Mesendoderm (in vitro differentiated cells): ENCODE measurements at regions not wholly inside any gene's neighbourhood (a gene's known extent, or its start where the extent isn't known, plus 50 kb on each side); places are given as distances from the start of the nearest gene placed in this dataset.

Experiments used
- DNase-seq: peaks from one replicate; pipeline ENCODE4 v3.0.0; 2013
- H2AK5ac ChIP-seq: 2 replicates; pipeline ENCODE4 v1.6.1; 2013; ENCODE audit warnings: low read length, inconsistent platforms
- H2BK120ac ChIP-seq: 2 replicates; pipeline ENCODE4 v1.6.1; 2013; ENCODE audit warnings: low read depth, mild to moderate bottlenecking, low read length, moderate library complexity, mixed read lengths
- H2BK15ac ChIP-seq: replicated peaks from 2 replicates; pipeline ENCODE4 v1.6.1; 2013; ENCODE audit warnings: low read depth, mild to moderate bottlenecking, moderate library complexity
- H2BK5ac ChIP-seq: 2 replicates; pipeline ENCODE4 v1.6.1; 2013; ENCODE audit warnings: low read length, inconsistent platforms
- H3K18ac ChIP-seq: 2 replicates; pipeline ENCODE4 v1.6.1; 2013; ENCODE audit warnings: mild to moderate bottlenecking, low read length, mixed read lengths
- H3K23ac ChIP-seq: one replicate; pipeline ENCODE4 v1.6.1; 2013; ENCODE audit warnings: low read length
- H3K27ac ChIP-seq: 2 replicates; pipeline ENCODE4 v1.5.1; 2013; ENCODE audit warnings: low read depth, mild to moderate bottlenecking, inconsistent platforms, low read length, moderate library complexity
- H3K27me3 ChIP-seq: 2 replicates; pipeline ENCODE4 v1.6.1; 2013; ENCODE audit warnings: low read length, control low read depth, mild to moderate bottlenecking, inconsistent platforms; ENCODE audit not compliant: insufficient read depth, poor library complexity
- H3K36me3 ChIP-seq: 2 replicates; pipeline ENCODE4 v1.6.1; 2013; ENCODE audit warnings: low read length, inconsistent platforms; ENCODE audit not compliant: control insufficient read depth, insufficient read depth
- H3K4ac ChIP-seq: one replicate; pipeline ENCODE4 v1.6.1; 2013; ENCODE audit warnings: low read depth, mild to moderate bottlenecking, low read length, moderate library complexity
- H3K4me1 ChIP-seq: 2 replicates; pipeline ENCODE4 v1.6.1; 2013; ENCODE audit warnings: low read depth, low read length, inconsistent platforms; ENCODE audit not compliant: control insufficient read depth
- H3K4me2 ChIP-seq: 2 replicates; pipeline ENCODE4 v1.6.1; 2013; ENCODE audit warnings: low read length
- H3K4me3 ChIP-seq: 2 replicates; pipeline ENCODE4 v1.5.1; 2013; ENCODE audit warnings: mild to moderate bottlenecking, low read length
- H3K56ac ChIP-seq: one replicate; pipeline ENCODE4 v1.6.1; 2013; ENCODE audit warnings: low read length
- H3K79me1 ChIP-seq: 2 replicates; pipeline ENCODE4 v1.6.1; 2013; ENCODE audit warnings: low read length, inconsistent platforms
- H3K79me2 ChIP-seq: 2 replicates; pipeline ENCODE4 v1.6.1; 2013; ENCODE audit warnings: mild to moderate bottlenecking, low read length; ENCODE audit not compliant: control insufficient read depth, insufficient read depth
- H3K9ac ChIP-seq: 2 replicates; pipeline ENCODE4 v1.6.1; 2013; ENCODE audit warnings: low read length, inconsistent platforms
- H4K5ac ChIP-seq: one replicate; pipeline ENCODE4 v1.6.1; 2013; ENCODE audit warnings: low read length
- H4K8ac ChIP-seq: one replicate; pipeline ENCODE4 v1.6.1; 2013; ENCODE audit warnings: low read depth, mild to moderate bottlenecking, control low read depth, low read length, moderate library complexity
- WGBS: extraction: QIAGEN DNeasy Blood & Tissue Kit; methylation state at CpG from one replicate; pipeline ENCODE4 v1.1.7; 2013; ENCODE audit warnings: low lambda C conversion rate, missing lambda C conversion rate; ENCODE audit not compliant: insufficient coverage; ENCODE audit errors: extremely low coverage; 5-methylcytosine and 5-hydroxymethylcytosine counted together

GRCh38 chr3:137349557-137350348, 392.0 kb downstream of the IL20RB start:
- Histone ChIP-seq H3K79me1 (no peaks in the 10 kb centered on the region), H3K23ac (no peak overlapping the region), H3K27me3 (no peaks in the 10 kb centered on the region), H4K5ac (no peak overlapping the region), H3K9ac (no peak overlapping the region), H3K79me2 (no peaks in the 10 kb centered on the region), H3K18ac (no peak overlapping the region), H3K4me2 (no peak overlapping the region), H3K36me3 (no peaks in the 10 kb centered on the region), H2BK15ac (no peak overlapping the region), H4K8ac (no peak overlapping the region), H2BK5ac (no peak overlapping the region), H3K4me3 (no peak overlapping the region), H3K4ac (no peak overlapping the region), H3K56ac (no peak overlapping the region), H2AK5ac (no peak overlapping the region), H2BK120ac (no peak overlapping the region), H3K4me1 (no peaks in the 10 kb centered on the region), H3K27ac (no peak overlapping the region)
- no peak for DNase-seq
- no CpG with 5 or more reads among the region's 8 CpGs for WGBS

- Histone ChIP-seq H3K56ac (no peak overlapping the region), H4K5ac (no peak overlapping the region), H3K18ac (no peak overlapping the region), H3K4me1 (no peaks in the 10 kb centered on the region), H2BK5ac (no peak overlapping the region), H3K4me3 (no peak overlapping the region), H2BK120ac (no peak overlapping the region), H3K79me2 (no peaks in the 10 kb centered on the region), H2BK15ac (no peak overlapping the region), H3K27me3 (no peaks in the 10 kb centered on the region), H3K36me3 (no peaks in the 10 kb centered on the region), H2AK5ac (no peak overlapping the region), H3K79me1 (no peaks in the 10 kb centered on the region), H4K8ac (no peak overlapping the region), H3K23ac (no peak overlapping the region), H3K4ac (no peak overlapping the region), H3K9ac (no peak overlapping the region), H3K4me2 (no peak overlapping the region), H3K27ac (no peak overlapping the region)
- no CpG with 5 or more reads among the region's 2 CpGs for WGBS
- DNase-seq, result no peak
Observed at GRCh38 chr3:137360531-137361201, 402.9 kb downstream of the IL20RB start.

- Histone ChIP-seq H2BK5ac (no peak overlapping the region), H2AK5ac (no peak overlapping the region), H2BK15ac (no peak overlapping the region), H3K27ac (no peak overlapping the region), H2BK120ac (no peak overlapping the region), H3K4me2 (no peak overlapping the region), H3K9ac (no peak overlapping the region), H3K4me1 (no peaks in the 10 kb centered on the region), H3K23ac (no peak overlapping the region), H4K8ac (no peak overlapping the region), H3K79me2 (no peaks in the 10 kb centered on the region), H4K5ac (no peak overlapping the region), H3K79me1 (no peaks in the 10 kb centered on the region), H3K56ac (no peak overlapping the region), H3K4ac (no peak overlapping the region), H3K36me3 (no peaks in the 10 kb centered on the region), H3K27me3 (no peaks in the 10 kb centered on the region), H3K4me3 (no peak overlapping the region), H3K18ac (no peak overlapping the region)
- no CpG with 5 or more reads among the region's 3 CpGs for WGBS
- no peak for DNase-seq
Observed at GRCh38 chr3:137382005-137382594, 382.0 kb upstream of the SOX14 start.

- WGBS, result no CpG with 5 or more reads among the region's 1 CpG
- H3K9ac ChIP-seq, result no peak overlapping the region
- peak; percentile 8 for DNase-seq
Observed at GRCh38 chr3:137385922-137386321, 378.2 kb upstream of the SOX14 start.

GRCh38 chr3:137409584-137409983, 354.5 kb upstream of the SOX14 start:
- Histone ChIP-seq H3K18ac (no peak overlapping the region), H2BK15ac (no peak overlapping the region), H3K27me3 (no peaks in the 10 kb centered on the region), H3K4me3 (no peak overlapping the region), H3K4ac (no peak overlapping the region), H3K27ac (no peak overlapping the region), H3K79me1 (no peaks in the 10 kb centered on the region), H2AK5ac (no peak overlapping the region), H3K4me1 (no peaks in the 10 kb centered on the region), H2BK120ac (no peak overlapping the region), H2BK5ac (no peak overlapping the region), H4K5ac (no peak overlapping the region), H3K23ac (no peak overlapping the region), H3K9ac (no peak overlapping the region), H3K4me2 (no peak overlapping the region), H3K36me3 (no peaks in the 10 kb centered on the region), H4K8ac (no peak overlapping the region), H3K56ac (no peak overlapping the region), H3K79me2 (no peaks in the 10 kb centered on the region)
- peak; percentile 40 for DNase-seq
- no CpG with 5 or more reads among the region's 2 CpGs for WGBS

More at GRCh38 chr3:137385922-137386321, 378.2 kb upstream of the SOX14 start:
- no peak overlapping the region for H2BK15ac ChIP-seq
- no peak overlapping the region for H2AK5ac ChIP-seq
- no peak overlapping the region for H2BK5ac ChIP-seq
- H3K4me1 ChIP-seq, result no peaks in the 10 kb centered on the region
- no peak overlapping the region for H3K56ac ChIP-seq
- H3K27ac ChIP-seq, result no peak overlapping the region
- H3K4ac ChIP-seq, result no peak overlapping the region
- no peak overlapping the region for H3K4me2 ChIP-seq
- H3K27me3 ChIP-seq, result no peaks in the 10 kb centered on the region
- H3K4me3 ChIP-seq, result no peak overlapping the region
- no peaks in the 10 kb centered on the region for H3K36me3 ChIP-seq
- no peaks in the 10 kb centered on the region for H3K79me1 ChIP-seq
- H3K79me2 ChIP-seq, result no peaks in the 10 kb centered on the region
- H3K23ac ChIP-seq, result no peak overlapping the region
- no peak overlapping the region for H4K8ac ChIP-seq
- no peak overlapping the region for H2BK120ac ChIP-seq
- no peak overlapping the region for H4K5ac ChIP-seq
- no peak overlapping the region for H3K18ac ChIP-seq
